Fibroblast of gingiva (primary cell): ENCODE measurements at regions not wholly inside any gene's neighbourhood (a gene's known extent, or its start where the extent isn't known, plus 50 kb on each side); places are given as distances from the start of the nearest gene placed in this dataset.
A peak's percentile ranks its signal among the peaks of the same experiment; 100 is the strongest.
"Not testable (repeated sequence)": the region's sequence is repeated elsewhere in the genome, so short reads cannot be mapped to it uniquely, and the experiment has no call there.

Experiments used
- DNase-seq: peaks from one replicate; pipeline ENCODE4 v3.0.0-alpha.2; 2011; ENCODE audit warnings: low read depth

DNA sequence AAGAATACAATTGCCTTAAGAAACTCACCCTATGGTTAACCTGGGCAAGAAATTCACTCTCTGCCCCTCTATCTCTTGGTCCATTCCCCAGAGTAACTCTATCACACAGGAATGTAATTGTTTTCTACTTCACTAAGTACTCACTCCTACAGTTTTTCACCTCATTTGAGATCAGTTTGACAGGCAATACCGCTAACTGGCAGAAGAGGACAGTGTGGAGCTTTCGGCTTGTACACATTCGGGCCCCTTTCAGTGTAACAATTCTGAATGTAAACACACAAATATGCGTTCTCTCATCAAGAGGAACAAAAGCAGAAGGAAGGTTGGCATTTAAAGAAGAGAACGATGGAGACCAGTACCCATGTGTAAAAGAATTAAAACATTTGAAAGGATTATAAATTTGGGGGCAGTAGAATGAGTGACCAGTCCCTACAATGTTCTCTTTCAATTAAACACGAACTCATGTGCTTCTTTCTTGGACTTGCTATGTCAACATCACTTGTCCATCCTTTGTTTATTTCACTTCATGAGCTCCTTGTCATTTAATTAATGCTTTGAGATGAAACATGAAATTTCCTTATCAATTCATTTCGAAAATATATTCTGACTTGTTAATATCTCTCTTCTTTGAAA is 188.5 kb upstream of the GRAMD2B start:
- DNase-seq = peak; percentile 2

DNA sequence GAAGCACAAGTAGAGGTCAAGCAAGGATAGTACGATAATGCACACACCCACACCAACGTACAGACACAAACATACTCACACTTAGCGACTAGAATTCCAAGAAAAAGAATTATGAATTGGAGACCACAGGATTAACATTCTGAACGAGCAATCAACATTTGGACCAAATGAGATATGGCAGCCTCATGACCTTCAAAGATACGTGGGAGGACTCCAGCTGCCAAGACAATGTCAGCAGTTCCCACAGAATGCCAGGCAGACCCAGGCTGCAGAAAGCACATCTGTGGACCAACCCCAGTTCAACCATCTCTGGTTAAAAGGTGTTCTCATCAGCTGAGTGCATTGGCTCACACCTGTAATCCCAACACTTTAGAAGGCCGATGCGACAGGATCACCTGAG is 187.6 kb upstream of the GRAMD2B start:
- no peak for DNase-seq

DNA sequence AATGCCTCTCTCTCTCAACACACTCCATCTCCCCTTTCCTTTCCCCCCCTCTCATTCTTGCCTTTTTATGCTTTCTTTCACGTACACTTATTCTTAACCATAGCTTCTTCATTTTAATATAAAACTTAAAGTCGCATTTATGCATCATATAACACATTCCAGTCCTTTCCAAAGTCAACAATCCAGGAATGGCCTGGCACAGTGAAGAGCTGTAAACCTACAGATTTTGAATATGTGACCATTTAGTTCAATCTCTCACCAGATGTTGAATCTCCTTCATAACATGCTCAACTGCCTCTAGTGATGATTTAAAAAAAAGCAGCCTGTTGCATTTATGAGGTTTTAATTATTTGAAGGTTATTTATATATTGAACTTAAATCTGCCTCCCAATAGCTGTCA is 186.2 kb upstream of the GRAMD2B start:
- no peak for DNase-seq

DNA sequence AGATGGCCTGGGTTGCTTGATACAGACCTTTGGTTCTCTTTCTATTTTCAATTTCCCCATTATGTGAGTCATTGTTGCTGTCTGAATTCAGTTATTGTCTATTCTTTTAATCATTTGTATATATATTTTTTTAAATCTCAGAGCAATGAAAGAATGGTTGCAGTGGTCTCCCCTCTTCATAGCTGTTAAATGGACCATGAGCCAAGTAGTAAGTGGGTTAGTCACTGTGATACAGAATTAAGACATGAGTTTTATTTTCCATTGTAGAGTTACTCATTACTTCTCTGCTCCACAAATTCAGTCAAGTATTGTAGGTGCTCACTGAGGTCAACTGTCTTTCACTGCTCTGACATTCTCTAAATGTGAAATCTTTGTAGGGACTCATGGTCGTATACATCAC is 174.6 kb upstream of the GRAMD2B start:
- no peak for DNase-seq

DNA sequence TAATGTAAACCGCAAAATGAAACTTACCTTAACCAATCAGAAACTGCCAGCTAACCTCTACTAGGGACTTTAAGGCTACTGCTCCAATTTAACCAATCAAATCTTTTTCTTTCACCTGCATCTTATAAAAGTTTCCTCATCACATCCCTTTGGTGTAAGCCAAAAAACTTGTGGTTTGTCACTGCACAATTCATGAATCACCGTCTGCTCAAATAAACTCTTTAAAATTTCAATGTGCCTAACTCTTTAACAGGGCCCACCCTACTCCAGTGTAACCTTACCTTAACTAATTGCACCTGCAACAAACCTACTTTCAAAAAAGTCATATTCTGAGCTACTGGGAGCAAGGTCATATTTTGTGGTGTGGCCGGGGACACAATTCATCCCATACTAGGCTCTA is 172.2 kb upstream of the GRAMD2B start:
- DNase-seq = no peak

DNA sequence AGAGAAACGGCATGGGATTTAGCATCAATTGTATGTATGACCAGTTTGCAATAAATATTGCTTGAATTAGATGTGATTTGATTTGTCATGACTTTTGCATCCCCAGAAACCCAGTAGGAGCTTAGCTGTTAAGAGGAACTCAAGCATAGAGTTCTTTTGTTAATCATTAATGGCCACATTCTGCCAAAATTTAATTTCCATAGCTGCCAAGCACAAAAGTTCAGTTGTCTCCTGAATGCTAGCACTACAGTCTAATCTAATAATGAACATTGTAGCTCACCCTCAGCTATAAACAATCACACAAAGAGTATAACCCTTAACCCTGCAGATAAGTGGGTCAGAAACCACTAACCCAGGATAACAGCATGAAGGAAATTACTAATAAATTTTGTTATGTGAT is 169.8 kb upstream of the GRAMD2B start:
- no peak for DNase-seq

DNA sequence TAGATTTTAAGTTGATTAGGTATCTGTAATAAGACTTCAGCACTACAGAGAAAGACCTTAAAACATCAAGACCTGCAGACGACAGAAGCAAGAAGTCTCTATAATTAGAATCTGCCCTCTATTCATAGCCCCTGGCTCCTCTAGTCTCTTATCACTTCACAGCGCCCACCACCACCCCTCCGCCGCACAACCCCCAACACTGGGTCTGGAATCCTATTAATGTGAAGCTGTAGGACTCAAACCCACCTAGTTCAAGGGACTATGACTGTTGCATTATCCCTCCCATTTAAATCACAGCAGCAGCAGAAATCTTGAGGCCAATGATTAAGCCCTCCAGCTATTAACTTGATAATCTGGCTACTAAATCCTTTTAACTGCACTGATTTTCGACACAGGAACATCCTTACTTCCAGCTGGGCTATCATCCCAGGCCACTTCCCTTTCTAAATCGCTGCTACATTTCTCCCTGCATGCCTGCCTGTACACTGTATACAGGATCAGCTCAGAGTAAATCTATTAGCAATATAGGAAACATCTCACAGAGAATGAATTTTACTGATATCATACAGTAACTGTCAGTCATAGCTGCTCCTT is 159.5 kb upstream of the GRAMD2B start:
- no peak for DNase-seq

DNA sequence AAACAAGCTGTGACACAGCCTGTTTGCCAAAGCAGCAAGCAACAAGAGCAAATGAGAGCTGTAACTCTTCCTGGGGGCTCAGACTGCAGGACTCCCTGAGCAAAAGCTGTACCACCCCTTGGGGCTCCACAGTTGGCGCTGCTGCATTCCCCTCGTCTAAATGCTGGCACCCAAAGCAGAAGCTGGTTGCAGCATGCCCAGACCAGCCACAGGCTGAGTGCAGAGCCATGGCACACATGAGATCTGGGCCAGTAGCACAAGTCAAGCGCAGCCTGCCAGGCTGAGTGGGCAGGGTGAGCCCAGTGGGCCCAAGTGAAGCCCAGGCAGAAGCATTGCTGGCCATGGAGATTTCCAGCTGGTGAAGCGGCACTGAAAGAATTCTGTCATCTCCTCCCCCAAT is 157.3 kb upstream of the GRAMD2B start:
- no peak for DNase-seq

DNA sequence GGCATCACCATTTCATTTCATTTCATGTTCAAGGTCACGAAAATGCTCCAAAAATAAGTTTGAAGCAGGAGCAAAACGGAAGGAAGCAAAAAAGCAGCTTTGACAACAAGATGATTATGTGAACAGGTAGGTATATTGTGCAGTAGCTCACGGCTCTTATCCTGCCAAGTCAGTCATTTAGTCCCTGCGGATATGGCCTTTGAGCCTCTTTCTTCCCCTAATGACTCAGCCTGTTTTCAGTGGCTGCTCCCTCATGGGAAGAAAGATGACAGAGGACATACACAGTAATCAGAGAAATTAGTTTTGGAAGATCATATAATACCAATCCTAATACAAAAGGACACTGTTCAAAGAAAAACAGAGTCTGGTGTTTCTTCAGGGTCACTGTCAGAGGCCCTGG is 155.8 kb upstream of the GRAMD2B start:
- DNase-seq = no peak

DNA sequence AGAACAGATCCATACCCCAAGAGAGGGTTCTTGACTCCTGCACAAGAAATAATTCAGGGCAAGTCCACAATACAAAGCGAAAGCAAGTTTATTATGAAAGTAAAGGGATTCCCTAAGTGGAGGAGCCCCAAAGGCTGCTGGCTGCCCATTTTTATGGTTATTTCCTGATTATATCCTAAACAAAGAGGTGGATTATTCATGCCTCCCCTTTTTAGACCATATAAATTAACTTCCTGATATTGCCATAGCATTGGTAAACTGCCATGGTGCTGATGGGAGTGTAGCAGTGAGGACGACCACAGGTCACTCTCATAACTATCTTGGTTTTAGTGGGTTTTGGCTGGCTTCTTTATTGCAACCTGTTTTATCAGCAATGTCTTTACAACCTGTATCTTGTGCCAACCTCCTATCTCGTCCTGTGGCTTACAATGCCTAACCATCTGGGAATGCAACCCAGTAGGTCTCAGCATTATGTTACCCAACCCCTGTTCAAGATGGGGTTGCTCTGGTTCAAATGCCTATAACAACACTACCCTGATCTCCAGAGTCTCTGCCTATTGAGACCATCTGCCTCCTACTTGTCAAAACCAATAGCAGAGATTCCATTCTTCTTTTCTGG is 154.4 kb upstream of the GRAMD2B start:
- no peak for DNase-seq

DNA sequence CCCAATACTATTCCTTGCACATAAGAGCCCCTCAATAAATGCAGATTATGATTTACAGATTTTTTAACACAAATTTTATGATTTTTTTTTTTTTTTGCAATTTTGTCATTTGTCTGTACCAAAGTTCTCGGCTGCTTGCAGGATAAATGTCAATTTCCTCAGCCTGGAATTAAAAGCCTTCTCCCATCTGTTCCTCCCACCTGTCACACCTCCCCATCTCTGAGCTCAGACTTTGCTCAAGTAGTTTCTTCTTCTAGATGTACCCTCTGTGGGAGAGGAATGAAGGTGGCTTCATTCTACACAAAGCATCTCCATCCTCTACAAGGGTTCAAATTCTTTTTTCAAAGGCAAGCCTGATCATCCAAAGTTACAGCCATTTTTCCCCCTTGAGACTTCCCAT is 153.7 kb upstream of the GRAMD2B start:
- no peak for DNase-seq

DNA sequence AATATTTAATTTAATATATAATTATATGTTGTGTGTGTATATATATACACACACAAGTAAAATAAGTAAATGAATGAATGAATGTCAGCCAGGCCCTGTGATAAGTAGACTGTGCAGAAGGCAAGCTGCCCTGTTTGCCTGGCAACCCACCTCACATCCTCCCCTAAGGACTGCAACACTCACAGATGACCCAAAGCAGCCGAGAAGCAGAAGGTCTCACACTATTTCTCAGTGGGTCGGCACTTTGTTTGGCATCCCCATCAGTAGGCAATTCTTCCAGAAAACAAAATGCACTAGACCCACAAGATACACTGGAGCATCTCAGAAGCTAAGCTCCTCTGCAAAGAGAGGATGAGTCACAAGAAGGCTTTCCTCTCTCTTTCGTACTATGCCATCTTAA is 152.1 kb upstream of the GRAMD2B start:
- DNase-seq = no peak

DNA sequence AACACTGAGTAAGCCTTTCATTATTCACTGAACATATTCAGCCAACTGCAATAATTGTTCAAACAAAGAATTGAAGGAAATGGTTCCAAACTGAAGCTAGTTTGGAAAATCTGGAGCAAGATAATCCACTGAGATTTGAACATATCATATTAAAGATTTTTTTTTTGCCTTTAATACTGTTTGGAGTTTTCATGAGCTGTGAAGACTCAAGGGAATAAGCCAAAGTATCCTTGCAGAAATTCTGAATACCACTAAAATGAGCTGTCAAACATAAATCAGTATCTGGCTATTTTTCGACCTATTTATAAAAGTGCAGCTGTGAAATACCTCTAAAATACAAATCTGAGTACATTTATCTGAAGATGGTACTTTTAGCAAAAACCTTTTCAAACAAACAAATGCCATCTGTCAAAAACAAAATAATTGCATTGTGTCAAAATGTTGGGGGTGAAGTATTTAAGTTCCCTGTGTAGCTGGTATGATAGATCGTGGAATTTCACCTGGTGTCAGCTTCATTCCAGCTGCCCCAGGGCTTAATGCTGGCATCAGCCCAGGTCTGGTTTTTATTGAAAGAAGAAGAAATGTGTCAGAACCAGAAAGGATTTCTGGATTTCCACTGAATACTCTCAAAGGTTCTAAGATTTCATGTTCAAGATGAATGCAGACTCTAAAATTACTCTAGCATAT is 149.0 kb upstream of the GRAMD2B start:
- DNase-seq = no peak

DNA sequence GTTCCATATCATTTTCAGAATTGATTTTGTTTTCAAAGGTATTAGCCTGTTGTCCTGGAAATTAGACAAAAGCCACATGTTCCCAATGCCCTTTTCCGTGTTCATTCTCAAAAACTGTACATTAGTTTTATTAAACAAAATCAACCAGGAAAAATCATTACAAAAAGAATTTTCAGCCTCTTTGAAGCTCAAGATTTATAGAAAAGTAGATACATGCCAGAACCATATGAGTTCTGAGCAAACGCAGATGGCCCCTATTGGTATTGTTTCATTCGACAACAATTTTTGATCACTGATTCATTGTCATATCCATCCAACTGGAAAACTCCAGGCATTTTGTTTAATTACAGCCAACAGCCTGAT is 148.5 kb upstream of the GRAMD2B start:
- no peak for DNase-seq

DNA sequence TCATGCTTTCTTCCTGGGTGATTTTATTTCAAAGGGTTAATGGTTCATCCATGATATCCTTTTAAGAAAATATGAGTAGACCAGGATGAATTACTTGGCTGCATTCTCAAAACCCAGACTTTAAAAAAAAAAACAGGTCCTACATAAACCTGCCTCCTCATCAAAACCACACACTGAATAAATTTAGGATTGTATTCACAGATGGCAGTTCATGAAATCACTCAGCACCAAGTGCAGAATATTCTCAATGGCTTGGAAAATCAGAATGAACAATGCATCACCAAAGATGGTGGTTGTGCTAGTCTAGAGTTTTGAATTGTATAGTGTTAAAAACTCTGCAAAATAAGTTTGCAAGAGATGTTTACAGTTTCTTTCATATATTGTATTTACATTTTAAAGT is 145.4 kb upstream of the GRAMD2B start:
- no peak for DNase-seq

DNA sequence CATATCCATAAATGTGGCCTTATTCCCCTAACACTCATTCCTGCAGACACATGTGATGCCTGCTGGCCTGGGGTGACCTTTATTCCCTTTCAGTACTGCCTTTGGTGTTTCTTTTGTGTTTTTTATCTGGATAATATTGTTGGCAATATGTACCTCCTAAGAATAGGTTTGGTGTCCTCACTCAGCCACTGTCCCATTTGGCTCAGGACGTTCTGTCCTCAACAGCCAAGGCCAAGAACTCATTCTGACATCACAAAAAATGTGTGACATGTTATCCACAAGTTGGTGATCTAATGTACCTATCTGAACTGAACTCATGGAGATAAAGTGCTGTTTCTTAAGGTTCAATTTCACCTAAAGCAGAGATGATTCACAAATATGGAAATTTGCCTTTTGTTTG is 142.9 kb upstream of the GRAMD2B start:
- no peak for DNase-seq

DNA sequence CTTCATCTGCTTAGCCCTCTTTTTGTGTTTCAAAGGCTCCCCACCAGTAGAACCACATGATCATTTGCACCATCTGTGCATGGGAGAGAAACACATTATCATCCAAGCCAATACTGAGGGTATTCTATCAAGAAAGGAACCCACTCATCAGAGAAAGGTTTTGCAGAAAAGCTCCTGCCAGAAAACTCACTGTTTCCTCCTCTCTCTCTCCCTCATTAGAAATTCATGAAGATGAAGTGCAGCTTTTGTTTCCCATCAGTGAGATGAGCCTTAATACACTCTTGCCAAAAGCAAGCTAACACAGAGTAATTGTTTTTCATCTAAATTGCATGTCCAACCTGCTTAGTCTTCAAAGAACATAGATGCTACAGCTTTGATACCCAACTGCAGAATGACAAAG is 142.4 kb upstream of the GRAMD2B start:
- DNase-seq = no peak

DNA sequence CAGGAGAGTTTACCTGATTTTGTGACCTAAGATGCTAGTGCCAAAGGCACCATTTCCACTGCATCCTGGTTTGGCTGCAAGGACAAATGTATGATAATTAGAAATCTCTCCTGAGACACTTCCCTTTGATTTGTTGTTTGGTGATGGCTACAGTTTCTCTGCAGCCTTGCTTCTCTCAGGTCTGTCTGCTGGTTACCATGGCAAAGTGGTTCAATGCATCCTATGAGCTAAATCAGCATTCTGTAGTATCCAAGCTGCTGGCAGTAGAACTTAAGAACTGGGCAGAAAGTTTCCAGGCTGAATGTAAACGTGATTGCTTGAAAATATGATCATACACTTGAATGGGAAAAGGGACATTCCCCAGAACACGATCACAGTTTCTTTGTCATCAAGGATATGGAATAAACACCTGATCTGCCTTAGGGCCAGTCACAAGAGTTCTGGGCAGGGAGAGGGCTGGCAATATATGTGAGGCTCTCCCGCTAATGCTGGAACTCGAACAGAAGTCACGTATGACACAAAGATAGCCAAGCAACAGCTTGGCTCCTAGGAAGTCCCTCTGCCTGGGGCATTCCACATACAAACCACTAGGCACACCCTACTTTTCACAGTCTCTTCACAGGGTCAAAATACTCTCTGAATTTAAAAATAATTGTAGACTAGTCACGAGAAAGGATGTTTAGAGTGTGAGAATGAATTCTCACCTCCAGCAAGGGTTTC is 138.1 kb upstream of the GRAMD2B start:
- DNase-seq = no peak

DNA sequence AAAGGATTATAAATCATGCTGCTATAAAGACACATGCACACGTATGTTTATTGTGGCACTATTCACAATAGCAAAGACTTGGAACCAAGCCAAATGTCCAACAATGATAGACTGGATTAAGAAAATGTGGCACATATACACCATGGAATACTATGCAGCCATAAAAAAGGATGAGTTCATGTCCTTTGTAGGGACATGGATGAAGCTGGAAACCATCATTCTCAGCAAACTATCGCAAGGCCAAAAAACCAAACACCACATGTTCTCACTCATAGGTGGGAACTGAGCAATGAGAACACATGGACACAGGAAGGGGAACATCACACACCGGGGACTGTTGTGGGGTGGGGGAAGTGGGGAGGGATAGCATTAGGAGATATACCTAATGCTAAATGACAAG is 127.1 kb upstream of the GRAMD2B start:
- not testable (repeated sequence) for DNase-seq

DNA sequence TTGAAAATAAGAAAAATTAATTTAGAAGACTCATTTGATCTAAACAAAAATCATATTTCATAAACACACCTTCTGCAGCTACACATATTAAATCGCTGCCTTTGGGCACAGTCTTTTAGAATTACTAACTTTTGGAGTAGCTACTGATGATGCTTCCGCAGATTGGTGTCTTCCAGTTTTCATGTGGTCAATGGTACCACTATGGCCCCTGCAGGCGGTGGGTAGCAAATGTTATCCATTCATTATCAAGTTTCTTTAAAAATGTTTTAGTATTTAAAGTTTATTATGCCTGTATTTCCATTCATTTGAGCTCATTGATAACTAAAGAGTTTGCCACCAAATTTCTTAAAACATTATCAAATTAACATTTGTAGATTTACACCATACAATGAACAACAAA is 122.9 kb upstream of the GRAMD2B start:
- DNase-seq = no peak

DNA sequence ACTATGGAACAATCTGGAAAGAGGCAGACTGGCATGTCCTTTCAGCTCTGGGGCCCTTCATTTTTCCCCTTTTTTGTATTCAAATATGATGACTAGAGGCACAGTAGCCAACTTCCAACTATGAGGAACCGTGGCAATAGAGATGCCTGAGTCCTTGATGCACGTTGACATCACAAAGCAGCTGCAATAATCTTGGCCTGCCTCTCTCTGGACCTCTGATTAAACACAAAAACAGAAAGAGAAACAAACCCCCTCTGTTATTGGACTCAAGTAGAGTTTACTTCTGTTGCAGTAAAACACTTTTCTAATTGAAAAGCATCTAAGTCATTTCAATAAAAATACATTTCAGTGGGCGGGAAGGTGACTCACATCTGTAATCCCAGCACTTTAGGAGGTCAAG is 122.2 kb upstream of the GRAMD2B start:
- no peak for DNase-seq

DNA sequence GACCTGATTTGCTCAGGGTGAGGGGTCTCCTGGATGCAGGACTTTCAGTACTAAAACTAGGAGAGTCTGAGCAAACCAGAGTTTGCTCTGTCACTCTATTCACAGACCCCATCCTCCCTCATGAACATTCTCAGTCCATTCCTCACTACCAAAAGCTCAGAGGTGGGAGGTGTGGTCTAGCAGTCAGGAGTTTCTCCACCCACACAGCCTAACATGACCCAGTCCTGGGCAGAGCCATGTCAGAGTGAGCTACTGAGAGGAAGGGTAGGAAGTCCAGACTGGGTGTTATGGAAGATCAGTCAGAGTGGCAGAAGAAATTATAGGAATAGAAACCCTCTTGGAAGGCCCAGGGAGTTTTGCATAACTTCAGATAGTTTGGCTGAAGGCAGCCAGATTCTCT is 113.3 kb upstream of the GRAMD2B start:
- DNase-seq = no peak

DNA sequence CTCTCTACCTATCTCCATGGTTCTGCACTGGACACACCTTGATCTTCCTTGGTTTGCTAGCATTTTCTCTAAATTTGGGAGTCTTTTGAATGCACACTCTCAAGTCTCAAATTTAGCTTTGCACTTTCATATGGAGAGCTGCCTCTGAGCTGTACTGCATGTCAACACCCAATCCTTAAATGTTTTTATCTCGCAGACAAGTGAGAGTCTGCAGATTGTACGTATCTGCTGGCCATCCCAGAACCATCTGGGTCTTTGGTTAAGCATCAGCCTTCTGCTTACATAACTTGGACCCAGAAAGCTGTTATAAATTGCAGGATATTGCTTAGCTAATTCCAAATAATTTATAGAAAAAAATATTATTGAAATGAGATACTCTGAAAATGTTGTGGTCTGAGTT is 111.4 kb upstream of the GRAMD2B start:
- no peak for DNase-seq
